Stimulated activated CD4-positive, alpha-beta T cell treated with anti-CD3 and anti-CD28 coated beads, Interleukin-4, amount 100 ng/mL, for 1 hour (primary cell): ENCODE measurements at regions not wholly inside any gene's neighbourhood (a gene's known extent, or its start where the extent isn't known, plus 50 kb on each side); places are given as distances from the start of the nearest gene placed in this dataset.
"Not testable (repeated sequence)": the region's sequence is repeated elsewhere in the genome, so short reads cannot be mapped to it uniquely, and the experiment has no call there.

Source experiments
- DNase-seq: peaks from one replicate; pipeline ENCODE4 v3.0.0-alpha.2; 2020

- DNase-seq, result not testable (repeated sequence)
These were observed 81.6 kb upstream of the FCGR1A start for GRCh38 chr1:149700677-149701567.

- DNase-seq, result peak; percentile 52
These were observed 74.2 kb upstream of the FCGR1A start for GRCh38 chr1:149708192-149708853.

GRCh38 chr1:149711651-149712050, 70.8 kb upstream of the FCGR1A start:
- DNase-seq, result not testable (repeated sequence)

GRCh38 chr1:149712154-149712927, 70.2 kb upstream of the FCGR1A start:
- peak; percentile 30 for DNase-seq

- DNase-seq, result not testable (repeated sequence)
These were observed 69.0 kb upstream of the FCGR1A start for GRCh38 chr1:149713513-149713912.

GRCh38 chr1:149713952-149714351, 68.5 kb upstream of the FCGR1A start:
- DNase-seq, result not testable (repeated sequence)

GRCh38 chr1:149724618-149725302, 57.7 kb upstream of the FCGR1A start:
- DNase-seq, result not testable (repeated sequence)

- not testable (repeated sequence) for DNase-seq
These were observed 55.8 kb upstream of the FCGR1A start for GRCh38 chr1:149726688-149727087.

GRCh38 chr1:149728598-149728997, 53.9 kb upstream of the FCGR1A start:
- not testable (repeated sequence) for DNase-seq
